ENCODE measurements at regions not wholly inside any gene's neighbourhood (a gene's known extent, or its start where the extent isn't known, plus 50 kb on each side); places are given as distances from the start of the nearest gene placed in this dataset.

DNA sequence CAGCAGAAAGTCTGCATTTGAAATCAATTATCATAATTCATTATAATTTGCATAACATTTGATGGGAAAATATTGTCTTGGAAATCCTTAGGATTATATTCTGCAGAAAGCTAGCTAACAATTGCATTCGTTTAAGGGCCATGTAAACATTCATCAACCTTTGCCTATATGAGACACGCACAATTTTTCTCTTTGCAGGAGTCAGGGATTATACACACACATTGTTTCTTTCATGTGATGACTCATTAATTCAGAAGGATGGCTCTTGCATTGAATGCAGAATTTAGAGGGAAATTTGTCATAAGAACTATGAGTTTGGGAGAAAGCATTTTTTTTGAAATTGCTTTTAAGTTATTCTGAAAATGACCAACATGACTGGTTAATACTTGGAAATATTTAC is 844.7 kb downstream of the DIPK2A start:
- TF ChIP-seq, protein P1, sequence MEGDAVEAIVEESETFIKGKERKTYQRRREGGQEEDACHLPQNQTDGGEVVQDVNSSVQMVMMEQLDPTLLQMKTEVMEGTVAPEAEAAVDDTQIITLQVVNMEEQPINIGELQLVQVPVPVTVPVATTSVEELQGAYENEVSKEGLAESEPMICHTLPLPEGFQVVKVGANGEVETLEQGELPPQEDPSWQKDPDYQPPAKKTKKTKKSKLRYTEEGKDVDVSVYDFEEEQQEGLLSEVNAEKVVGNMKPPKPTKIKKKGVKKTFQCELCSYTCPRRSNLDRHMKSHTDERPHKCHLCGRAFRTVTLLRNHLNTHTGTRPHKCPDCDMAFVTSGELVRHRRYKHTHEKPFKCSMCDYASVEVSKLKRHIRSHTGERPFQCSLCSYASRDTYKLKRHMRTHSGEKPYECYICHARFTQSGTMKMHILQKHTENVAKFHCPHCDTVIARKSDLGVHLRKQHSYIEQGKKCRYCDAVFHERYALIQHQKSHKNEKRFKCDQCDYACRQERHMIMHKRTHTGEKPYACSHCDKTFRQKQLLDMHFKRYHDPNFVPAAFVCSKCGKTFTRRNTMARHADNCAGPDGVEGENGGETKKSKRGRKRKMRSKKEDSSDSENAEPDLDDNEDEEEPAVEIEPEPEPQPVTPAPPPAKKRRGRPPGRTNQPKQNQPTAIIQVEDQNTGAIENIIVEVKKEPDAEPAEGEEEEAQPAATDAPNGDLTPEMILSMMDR (IDR thresholded peaks at IDR 0.05): no peak
- TF ChIP-seq POLR2A (IDR thresholded peaks at IDR 0.05): no peak

All from lower leg skin (tissue), 3 donors.